T-helper 9 cell (primary cell): ENCODE measurements at regions not wholly inside any gene's neighbourhood (a gene's known extent, or its start where the extent isn't known, plus 50 kb on each side); places are given as distances from the start of the nearest gene placed in this dataset.
A peak's percentile ranks its signal among the peaks of the same experiment; 100 is the strongest.
"Not testable (repeated sequence)": the region's sequence is repeated elsewhere in the genome, so short reads cannot be mapped to it uniquely, and the experiment has no call there.

Experiments used
- DNase-seq: peaks from one replicate; pipeline ENCODE4 v3.0.0-alpha.2; 2020

- no peak for DNase-seq
These were observed 116.6 kb downstream of the MRPL14 start for GRCh38 chr6:44010411-44011349.

- no peak for DNase-seq
These were observed 117.6 kb downstream of the MRPL14 start for GRCh38 chr6:44009425-44010321.

GRCh38 chr6:44008821-44009370 lies 118.4 kb downstream of the MRPL14 start:
- no peak for DNase-seq

GRCh38 chr6:44007818-44008621 lies 119.2 kb downstream of the MRPL14 start:
- no peak for DNase-seq

- DNase-seq, result no peak
These were observed 120.4 kb downstream of the MRPL14 start for GRCh38 chr6:44006872-44007303.

GRCh38 chr6:44006123-44006871 lies 121.0 kb downstream of the MRPL14 start:
- DNase-seq, result no peak

GRCh38 chr6:44005507-44005903 lies 121.7 kb downstream of the MRPL14 start:
- no peak for DNase-seq

GRCh38 chr6:44004625-44005506 lies 122.4 kb downstream of the MRPL14 start:
- no peak for DNase-seq

GRCh38 chr6:44004136-44004535 lies 123.1 kb downstream of the MRPL14 start:
- no peak for DNase-seq

- no peak for DNase-seq
These were observed 123.7 kb downstream of the MRPL14 start for GRCh38 chr6:44003345-44004061.

- DNase-seq, result peak; percentile 30
These were observed 124.5 kb downstream of the MRPL14 start for GRCh38 chr6:44002593-44003344.

- DNase-seq, result no peak
These were observed 125.1 kb downstream of the MRPL14 start for GRCh38 chr6:44002067-44002592.

- no peak for DNase-seq
These were observed 125.8 kb downstream of the MRPL14 start for GRCh38 chr6:44001318-44002066.

- DNase-seq, result no peak
These were observed 126.9 kb downstream of the MRPL14 start for GRCh38 chr6:44000164-44000842.

GRCh38 chr6:43999628-44000027 lies 127.6 kb downstream of the MRPL14 start:
- no peak for DNase-seq

GRCh38 chr6:43998592-43999243 lies 128.5 kb downstream of the MRPL14 start:
- not testable (repeated sequence) for DNase-seq
